CD4-positive, alpha-beta T cell treated with Interleukin-2 at 100 ng/mL for 4 hours (primary cell): ENCODE measurements at regions not wholly inside any gene's neighbourhood (a gene's known extent, or its start where the extent isn't known, plus 50 kb on each side); places are given as distances from the start of the nearest gene placed in this dataset.

Experiments
- DNase-seq: peaks from one replicate; pipeline ENCODE4 v3.0.0-alpha.2; 2020; ENCODE audit warnings: low spot score

DNA sequence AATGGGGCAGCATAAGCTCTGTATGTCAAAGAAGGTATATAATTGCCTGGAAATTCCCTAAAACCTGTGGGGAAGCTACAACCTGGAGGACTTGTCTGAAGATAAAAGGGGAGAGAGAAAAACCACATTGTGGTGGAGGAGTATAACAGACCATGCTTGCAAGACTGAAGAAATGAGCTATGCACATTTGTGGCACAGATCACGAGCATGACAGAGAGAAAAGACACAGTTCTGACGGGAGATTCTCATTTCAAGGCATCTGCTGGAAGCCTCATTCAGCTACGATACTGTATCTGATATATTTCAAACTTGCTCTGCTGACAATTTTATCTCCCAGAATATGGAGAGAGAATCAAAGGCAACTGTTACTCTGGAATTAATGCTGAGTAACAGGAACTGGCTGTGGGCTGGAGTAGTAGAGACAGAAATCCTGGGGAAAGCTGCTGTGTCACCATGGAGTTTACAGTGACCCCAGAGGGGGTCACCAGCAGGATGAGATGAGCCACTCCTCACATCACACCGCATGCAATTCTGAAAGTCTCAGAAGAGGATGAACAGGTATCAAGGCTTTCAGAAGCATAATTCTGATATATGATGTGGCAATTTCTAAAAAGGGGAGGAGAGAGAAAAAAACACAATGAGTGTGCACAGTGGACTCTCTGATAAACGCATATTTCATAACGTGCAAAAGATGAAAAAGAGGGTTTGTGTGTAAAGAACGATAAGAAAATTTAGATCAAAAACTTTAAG, 528.8 kb downstream of the IRX1 start:
- no peak for DNase-seq

GRCh38 chr5:4128994-4129393, 533.4 kb downstream of the IRX1 start:
- no peak for DNase-seq

GRCh38 chr5:4129523-4129922, 533.9 kb downstream of the IRX1 start:
- DNase-seq, result no peak

DNA sequence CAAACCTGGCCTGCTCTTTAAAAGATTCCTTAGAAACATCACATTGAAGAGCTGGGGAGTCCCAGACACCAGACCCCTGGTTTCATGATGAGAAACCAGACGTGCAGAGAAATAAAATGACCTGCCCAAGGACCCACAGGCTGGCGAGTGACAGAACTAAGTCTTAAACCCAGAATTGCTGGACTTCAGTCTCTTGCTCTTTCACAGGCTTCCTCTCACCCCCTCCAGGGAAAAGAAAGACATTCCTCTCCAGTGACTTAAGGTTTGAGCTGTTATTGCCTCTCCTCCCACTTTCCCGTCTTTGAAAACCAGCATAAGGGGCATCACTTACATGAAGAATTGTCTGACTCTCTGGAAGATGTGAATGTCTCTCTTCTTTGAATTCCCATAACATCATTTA, 535.2 kb downstream of the IRX1 start:
- no peak for DNase-seq

GRCh38 chr5:4137781-4138180, 542.1 kb downstream of the IRX1 start:
- DNase-seq, result no peak

GRCh38 chr5:4142842-4143241, 547.2 kb downstream of the IRX1 start:
- DNase-seq, result no peak

DNA sequence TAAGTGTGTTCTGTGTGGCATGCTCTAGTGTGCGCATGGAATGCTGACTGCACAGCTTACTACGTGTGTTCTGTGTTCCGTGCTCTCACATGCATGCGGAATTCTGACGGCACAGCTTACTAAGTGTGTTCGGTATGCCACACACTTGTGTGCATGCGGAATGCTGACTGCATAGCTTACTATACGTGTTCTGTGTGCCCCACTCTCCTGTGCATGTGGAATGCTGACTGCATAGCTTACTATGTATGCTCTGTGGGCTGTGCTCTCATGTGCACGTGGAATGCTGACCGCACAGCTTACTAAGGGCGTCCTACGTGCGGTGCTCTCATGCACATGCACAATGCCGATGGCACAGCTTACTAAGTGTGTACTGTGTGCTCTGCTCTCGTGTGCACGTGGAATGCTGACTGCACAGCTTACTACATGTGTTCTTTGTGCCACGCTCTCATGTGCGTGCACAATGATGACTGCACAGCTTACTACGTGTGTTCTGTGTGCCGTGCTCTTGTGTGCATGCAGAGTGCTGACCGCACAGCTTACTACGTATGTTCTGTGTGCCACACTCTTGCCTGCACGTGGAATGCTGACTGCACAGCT, 548.9 kb downstream of the IRX1 start:
- no peak for DNase-seq

DNA sequence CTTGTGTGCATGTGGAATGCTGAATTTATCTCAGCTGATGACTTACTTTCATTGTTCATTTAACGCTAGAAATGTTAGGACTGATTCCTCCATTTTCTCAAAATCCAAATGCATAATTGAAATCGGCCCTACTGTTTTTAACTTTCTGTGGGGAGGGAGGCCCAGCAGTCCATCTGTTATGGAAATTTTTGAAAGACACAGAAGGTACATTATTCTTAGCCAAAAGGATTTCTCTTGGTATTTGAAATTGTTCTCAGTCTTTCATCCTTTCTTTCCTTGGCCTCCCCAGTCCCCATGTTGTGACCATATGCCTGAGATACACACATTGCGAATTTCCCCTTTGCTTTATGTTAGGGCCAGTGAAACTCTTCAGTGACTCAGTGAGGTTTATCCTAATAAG, 549.9 kb downstream of the IRX1 start:
- no peak for DNase-seq

- no peak for DNase-seq
Measured at GRCh38 chr5:4148009-4148408, 552.4 kb downstream of the IRX1 start.

GRCh38 chr5:4150067-4150466, 554.4 kb downstream of the IRX1 start:
- DNase-seq, result no peak

DNA sequence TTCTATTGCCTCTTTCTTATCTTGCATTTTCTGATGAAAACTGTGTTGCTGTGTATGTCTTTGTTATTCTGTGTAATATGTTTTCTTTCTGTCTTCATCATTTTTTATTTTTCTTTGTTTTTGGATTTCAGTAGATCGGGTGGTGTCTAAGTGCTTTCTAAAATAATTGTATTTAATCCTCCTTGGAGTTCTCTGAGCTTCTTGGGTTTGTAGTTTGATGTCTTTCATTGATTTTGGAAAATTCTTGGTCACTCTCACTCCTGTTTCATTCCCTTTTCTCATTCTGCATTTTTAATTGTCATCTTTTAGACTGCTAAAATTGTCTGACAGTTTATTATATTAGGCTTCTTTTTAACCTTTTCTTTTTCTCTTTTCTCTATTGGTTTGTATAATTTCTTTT, 560.5 kb downstream of the IRX1 start:
- no peak for DNase-seq

- no peak for DNase-seq
Measured at GRCh38 chr5:4156889-4157288, 561.3 kb downstream of the IRX1 start.

DNA sequence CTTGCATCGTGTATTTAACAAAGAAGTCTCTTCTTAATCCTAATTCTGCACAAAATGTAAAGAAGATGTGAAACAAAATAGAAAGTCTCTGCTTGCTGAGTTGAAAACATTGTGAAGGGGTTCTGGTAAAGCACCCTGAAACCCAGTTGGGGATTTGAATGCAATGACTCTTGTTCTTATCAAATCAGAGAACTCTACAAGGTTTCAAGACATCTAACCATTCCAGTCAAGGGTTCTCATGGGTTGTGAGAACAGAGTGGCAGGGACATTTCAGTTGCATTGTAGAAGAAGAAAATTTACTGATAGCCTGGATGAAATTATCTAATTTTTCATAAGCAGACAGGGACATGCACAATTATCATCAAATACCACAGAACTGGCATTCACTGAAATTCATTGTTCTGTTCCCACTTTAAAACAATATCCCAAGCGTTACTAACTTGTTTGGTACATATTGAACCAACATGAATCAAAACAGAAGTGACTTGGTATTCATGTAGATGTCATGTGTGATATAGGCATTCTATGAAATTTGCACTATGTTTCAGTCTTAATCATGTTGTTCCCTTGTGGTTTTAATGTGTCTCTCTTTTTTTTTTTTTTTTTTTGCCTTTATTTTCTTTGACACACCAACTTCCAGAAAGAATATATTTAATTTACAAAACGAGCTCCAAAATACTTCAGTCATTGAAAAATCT, 563.3 kb downstream of the IRX1 start:
- no peak for DNase-seq

DNA sequence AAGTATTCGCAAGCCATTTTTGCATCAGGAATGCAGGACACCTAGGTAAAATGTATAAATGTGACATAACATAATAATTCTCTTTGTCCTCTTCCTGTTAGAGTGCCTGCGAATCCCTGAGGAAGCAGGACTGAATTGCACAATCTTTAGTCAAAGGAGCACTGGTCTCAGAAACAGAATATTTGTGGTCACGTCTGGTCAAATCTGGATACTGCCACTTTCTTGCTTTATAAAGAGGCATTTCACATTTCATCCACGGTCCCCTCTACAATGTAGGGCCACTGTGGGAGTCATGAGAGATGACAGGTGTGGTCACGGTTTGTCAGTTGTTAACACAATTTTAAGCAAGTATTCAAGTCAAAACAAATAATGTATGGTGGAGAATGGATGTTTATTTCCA, 564.0 kb downstream of the IRX1 start:
- DNase-seq, result no peak

- DNase-seq, result no peak
Measured at GRCh38 chr5:4164167-4164566, 568.5 kb downstream of the IRX1 start.

DNA sequence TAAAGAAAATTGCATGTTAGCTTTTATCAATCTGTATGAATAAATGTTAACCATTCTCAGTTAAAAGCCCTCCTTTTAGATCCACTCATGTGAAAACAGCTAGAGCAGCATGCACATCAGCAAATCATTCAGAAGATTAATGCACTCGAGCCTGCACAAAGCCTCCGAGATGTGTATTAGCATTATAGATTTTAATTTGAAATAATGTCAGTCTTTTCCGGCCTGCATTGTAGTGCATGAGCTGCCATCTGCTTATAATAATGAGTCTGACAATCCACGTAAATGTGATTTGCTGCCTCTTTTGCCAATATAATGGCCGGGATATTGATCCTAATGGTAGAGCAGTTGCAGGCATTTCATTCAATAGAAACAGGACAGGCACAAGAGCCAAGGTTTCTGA, 585.1 kb downstream of the IRX1 start:
- DNase-seq, result no peak

GRCh38 chr5:4182144-4182543, 586.5 kb downstream of the IRX1 start:
- no peak for DNase-seq

- DNase-seq, result no peak
Measured at GRCh38 chr5:4185127-4185526, 589.5 kb downstream of the IRX1 start.

DNA sequence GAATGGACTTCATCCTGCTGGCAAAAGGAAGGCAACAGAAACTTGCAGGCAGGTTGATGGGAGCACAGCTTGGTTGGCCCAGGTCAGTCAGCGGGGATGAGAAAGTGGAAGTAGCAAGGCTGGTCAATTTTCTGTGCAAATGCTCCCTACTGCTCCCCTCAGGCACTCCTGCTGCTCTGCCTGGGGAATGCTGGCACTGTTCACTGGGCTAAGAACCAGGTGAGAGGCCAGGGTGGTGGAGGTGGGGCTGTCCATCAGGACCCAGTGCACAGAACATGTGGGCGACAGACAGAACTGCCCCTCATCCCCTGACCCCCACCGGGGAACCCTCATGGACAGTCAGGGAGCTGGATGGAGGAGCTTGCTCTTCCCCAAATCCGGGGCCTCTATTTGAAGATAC, 593.1 kb downstream of the IRX1 start:
- no peak for DNase-seq

DNA sequence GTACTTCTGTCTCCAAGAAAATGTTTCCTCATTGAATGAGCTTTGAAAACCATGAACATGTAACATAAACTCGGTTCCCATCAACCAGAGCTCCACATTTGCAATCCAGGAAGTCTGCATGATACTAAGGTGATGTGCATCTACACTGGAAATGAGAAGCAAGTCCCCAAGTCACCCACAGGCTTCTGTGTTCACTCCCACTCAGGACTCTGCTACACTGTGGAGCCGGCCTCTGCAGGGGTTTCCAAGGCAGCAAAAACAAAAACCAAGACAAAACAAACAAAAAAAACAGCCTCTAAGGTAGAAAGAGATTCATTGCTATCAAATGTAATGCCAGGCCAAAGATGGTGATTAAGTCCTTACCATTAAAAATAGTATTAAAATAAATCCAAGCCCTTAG, 593.7 kb downstream of the IRX1 start:
- no peak for DNase-seq

DNA sequence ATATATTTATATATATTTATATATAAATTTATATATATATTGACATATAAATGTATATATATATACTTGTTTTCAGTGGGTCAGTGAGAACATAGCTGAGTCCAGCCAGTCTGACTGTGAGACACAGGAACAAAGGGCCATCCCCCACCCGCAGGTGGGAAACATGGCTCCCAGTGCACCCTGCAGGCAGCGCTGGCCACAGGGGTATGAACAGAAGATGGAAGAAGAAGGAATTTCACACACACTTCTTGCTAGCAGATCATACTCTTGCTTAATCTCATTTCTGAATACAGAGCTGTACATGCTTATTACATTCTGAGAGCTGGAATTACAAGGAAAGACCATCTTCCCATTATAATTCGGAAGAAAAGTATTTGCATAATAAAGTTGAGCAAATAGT, 595.4 kb downstream of the IRX1 start:
- no peak for DNase-seq

DNA sequence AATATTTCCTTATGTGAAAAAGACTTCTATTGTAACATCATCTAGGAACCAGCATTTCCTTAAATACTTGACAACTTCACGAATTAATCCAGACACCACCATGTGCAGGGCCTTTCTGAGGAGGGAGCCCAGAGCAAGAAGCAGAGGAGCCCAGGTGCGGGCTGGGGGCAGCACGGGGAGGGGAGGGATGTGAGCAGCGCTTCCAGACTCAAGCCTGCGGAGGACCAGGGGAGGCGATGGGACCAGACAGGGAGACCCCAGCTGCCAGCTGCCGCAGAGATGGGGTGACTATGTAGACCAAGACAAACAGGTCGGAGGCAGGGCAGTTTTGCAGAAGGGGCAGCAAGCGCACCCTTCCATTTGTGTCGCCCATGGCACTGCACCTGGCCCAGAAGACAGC, 596.1 kb downstream of the IRX1 start:
- DNase-seq, result no peak

DNA sequence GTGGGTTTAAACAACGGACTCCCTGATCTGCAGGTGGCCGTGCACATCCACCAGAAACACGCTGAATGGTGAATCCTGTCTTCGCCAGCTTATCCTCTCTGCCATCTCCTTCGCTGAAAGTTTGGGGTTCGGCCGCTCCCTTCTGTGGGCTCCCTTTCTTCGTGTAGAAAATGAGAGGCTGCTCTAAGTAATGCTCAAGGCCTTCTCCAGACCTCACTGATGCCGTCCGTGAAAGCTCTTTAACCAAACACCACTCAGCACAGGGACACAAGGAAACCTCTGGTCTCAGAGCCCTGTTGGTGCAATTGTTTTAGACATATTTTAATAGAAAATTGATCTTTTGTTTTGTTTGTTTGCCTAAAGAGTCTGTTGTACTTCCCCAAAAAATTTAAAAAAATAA, 596.5 kb downstream of the IRX1 start:
- no peak for DNase-seq

- DNase-seq, result no peak
Measured at GRCh38 chr5:4196744-4197143, 601.1 kb downstream of the IRX1 start.
